Islet of Langerhans (tissue), 1 donor: ENCODE measurements at regions not wholly inside any gene's neighbourhood (a gene's known extent, or its start where the extent isn't known, plus 50 kb on each side); places are given as distances from the start of the nearest gene placed in this dataset.
"Not testable (repeated sequence)": the region's sequence is repeated elsewhere in the genome, so short reads cannot be mapped to it uniquely, and the experiment has no call there.

ENCODE experiments used
- FAIRE-seq: peaks from one replicate; lab custom pipeline; 2011; peaks lifted over from hg19 to GRCh38; lab: Jason Lieb, UNC

DNA sequence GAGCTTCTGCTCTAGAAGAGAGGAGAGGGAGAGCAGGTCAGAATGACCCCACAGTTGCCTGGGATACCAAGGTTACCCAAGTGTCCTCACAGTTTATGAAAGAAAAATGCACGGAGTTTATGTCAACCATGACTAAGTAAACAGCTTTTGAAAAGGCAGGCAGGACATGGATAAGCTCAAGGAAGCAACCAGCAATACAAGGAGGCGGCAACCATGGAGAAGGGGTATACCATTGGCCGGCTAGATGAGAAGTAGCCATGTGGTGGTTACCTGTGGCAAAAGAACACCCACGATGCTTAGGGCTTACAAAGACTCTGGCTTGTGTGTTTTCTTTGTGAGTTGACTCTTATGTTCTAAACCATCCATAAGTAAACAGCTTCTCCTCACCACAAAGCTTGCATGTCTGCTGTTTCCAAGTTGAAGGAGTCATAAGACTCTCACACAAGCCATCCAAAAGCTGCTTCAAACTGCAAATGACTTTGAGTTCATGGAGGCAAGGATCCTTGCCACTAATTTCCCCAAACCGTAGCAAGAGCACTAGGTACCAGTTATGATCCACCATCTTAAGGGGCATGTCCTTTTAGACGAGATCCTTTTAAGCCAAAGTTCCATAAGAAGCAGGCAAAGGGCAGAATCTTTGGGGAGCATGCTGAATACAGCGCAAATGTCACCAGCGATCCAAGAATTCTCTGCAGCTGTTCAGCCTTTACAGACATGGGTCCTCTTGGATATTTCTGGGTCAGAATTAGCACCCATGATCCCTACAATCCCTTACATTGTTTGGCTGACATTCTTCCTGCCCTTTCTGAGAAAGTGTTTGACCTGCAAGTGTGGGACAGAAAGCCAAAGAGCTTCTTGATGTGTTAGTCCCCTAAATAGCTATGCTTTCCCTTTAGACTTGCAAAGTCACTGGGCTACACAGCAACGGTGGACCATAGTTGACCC, 74.8 kb upstream of the IPO5 start:
- FAIRE-seq, result no peak

DNA sequence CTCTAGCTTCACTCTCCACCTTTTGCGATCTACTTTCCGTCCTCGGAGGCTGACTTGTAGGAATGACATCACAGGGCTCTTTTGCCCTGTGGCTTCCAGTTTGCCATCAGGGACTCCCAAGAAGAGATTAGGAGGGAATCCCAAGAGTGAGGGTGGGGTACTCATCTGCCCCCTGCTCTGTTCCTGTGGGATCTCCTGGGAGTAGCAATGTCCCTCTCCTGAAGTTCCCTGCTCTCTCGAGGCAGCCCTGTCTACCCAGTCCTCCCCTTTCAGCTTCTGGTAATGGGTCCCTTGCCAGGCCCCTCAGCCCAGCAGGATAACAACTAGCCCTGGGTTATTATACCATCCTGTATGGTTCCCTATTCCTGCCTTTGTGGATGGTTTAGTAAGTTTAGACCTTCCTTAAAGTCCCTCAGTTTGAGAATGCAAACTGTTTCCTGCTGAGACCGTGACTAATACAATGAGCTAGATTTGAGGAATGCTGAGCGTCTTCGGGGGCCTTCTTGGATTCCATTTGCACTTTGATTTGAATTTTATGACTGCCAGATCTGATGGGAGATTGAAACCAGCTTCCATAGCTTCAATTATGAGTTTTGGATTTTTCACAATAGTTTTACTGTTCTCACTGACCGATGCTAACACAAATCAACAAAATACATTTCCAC, 73.7 kb upstream of the IPO5 start:
- no peak for FAIRE-seq

DNA sequence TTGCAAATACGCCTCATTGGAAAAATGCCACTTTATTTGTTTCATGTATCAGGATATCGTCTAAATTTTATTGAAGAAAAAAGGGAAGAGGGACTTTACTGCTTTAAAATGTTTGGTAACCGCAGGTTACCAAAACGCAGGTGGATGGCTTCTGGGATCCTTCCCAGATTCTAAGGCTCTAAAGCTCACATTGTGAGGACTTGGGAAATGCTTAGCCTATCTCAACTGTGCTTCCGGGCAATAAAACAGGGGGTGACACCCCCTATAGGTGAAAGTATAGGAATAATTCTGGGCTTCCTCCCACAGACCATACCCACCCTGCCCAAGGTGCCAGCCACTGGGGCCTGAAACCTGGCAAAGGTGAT, 73.2 kb upstream of the IPO5 start:
- no peak for FAIRE-seq

DNA sequence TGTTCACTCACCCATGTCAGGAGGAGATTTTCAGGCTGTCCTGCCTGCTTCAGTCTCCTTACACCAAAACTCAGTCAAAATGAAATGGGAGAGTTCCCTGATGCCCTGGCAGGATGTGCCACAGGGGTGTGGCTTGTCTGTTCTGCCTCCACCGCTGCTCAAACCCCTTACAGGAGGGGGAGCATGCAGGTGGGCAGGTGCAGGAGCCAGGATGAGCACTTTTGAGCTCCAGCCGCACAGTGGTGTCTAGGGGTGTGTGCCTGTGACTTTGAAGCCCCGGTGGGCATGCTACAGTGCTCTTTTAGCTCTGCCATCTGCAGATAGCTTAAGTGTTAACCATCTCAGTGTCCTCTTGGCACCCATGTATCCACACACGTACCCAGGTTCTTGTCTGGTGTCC, 71.9 kb upstream of the IPO5 start:
- FAIRE-seq, result no peak

DNA sequence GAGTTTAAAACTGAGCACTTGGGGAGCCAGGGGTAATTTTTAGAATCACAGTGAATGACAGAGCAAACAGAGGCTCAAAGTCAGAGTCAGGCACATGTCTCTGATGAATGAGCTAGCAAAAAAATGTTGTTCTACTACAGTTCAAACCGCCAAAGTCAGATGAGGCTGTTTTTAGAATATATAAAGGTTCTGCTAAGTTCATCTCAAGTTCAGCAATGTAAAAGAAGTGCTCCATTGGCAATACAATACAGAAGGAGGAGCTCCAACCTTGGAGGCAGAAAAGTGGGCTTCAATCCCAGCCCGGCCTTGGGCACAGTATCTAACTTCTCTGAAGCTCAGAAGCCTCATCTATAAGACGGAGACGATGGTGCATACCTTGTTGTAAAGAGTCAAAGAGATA, 70.1 kb upstream of the IPO5 start:
- no peak for FAIRE-seq

DNA sequence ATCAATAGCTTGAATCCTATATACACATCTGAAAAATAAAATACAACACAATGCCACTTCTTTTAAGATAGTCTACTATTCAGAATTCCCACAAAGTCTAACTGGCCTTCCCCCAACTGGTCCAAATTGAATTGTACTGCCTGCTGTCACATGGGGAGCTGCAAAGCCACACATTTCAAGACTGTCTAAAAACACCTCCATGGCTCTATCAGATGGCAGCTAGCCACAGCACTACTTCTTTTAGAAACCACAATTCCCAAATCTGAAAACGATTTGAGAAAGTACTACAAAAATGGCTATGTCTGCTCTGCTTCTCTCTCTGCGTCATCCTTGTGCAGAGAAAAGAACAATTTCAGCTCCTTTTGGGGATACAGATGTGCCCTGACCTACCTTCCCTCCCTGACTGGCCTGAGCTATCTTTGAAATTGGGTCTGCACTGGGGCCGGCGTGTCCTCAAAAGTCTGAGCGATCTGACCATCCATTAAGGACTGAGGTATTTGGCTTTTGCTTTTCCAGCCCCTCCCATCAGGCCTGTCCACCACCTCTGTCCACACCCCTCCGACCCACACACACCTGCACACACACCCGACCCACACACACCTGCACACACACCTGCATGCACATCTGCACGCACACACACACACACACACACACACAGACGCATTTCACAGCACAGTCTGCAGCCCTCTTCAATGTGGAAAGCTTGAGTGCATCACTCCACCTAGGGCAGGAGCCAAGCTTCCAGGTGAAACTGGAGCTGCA, 68.6 kb upstream of the IPO5 start:
- FAIRE-seq, result no peak

DNA sequence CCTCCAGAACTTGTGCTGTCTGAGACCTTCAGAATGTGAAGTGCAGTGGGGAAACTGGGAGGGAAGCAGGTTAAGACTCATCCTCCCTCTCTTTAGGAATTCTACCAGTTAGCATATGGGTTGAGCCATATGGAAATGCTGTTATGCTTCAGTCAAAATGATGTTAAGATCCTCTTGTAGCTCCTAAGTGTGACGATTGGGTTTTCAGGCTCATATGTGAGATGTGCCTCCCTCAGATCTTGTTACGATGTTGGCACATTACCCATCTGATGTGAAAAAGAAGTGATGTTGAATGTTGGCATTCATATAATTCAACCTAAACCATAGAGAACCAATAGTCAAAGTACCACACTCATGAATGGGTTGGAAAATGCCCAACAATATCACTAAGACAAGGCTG, 67.8 kb upstream of the IPO5 start:
- no peak for FAIRE-seq

DNA sequence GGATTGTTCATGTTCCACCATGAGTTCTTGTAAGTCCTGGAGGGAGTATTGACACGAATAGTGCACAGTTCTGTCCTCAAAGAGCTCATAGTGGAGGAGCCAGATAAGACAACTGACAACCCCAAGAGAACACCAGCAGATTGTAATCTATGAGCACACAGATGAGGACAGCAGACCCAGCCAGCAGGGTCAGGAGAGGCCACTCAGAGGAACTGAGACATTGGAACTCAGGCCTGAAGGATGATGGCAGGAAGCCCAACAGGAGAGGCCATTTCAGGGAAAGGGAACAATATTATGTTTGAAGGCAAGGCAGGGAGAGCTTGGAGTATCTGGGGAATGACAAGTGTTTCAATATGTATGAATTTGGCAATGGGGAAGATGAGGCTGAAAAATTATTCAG, 63.7 kb upstream of the IPO5 start:
- no peak for FAIRE-seq

DNA sequence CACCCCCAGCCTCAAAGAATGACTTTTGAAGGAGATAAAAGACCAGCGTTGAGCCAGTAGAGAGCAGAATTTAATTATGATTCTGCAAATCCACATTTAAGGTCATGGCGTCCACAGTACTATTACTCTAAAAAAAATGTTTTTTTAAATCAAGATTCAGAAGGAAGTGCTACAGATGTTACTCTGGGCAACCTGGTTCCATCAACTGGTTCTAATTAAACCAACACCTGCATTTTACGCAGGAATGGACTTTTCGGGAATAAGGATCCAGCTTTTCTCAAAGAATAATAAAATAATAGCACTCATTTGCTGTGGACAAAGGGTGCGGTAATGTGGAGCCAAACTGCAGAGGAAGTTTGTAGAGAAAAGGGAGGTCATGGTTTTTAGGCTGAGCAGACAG, 62.9 kb upstream of the IPO5 start:
- FAIRE-seq, result no peak

DNA sequence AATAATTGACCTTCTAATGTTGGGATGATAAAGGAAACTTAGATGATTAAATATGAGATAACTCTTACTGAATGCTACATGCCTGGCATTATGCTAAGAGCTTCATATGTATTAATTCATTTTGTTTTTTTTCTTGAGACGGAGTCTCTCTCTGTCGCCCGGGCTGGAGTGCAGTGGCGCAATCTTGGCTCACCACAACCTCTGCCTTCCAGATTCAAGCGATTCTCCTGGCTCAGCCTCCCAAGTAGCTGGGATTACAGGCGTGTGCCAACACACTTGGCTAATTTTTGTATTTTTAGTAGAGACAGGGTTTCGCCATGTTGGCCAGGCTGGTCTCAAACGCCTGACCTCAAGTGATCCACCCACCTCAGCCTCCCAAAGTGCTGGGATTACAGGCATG, 61.5 kb upstream of the IPO5 start:
- not testable (repeated sequence) for FAIRE-seq

DNA sequence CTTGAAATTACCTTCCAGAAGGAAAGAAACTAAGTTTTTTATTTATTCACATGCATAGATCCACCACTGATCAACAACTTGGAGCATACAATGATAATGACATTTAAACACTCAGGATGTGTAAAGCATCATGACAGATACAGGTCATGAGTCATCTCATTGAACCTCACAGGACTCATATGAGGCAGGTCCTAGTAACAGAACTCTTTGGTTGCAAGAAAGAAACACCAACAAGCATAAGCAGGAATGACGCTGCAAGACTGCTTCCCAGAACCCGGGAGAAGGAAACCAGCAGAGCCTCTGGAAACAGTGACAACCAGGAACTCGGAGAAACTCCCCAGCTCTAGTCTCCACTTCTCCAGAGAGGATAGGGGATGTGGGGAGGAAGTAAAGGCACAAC, 60.8 kb upstream of the IPO5 start:
- no peak for FAIRE-seq

DNA sequence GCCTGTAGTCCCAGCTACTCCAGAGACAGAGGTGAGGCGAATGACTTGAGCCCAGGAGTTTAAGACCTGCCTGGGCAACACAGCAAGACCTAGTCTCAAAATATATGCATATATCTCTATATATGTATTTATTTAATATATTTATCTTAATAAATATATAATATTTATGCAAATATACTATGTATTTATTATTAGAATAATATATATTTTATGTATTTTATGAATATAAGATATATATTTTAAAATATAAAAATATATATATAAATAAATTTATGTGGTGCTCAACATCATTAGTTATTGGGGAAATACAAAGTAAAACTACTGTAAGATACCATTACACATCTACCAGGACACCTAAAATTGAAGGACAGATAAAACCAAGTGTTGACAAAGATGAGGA, 58.1 kb upstream of the IPO5 start:
- no peak for FAIRE-seq

DNA sequence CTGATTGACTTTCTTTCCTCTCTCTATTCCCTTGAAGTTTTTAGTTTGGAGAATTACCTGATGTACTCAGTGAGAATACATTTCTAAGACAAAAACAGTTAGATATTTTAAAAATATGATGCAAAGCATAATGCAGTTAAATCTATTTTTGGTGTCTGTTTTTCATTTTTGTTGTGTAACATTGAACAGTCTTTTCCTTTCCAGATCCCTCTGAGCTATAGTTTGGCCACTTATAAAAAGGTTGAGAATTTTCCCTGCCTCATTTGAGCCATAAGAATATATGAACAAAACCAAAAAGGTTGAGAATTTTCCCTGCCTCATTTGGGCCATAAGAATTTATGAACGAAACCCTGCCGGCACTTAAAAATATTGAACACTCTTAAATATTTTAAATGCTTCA, 57.0 kb upstream of the IPO5 start:
- FAIRE-seq, result no peak

DNA sequence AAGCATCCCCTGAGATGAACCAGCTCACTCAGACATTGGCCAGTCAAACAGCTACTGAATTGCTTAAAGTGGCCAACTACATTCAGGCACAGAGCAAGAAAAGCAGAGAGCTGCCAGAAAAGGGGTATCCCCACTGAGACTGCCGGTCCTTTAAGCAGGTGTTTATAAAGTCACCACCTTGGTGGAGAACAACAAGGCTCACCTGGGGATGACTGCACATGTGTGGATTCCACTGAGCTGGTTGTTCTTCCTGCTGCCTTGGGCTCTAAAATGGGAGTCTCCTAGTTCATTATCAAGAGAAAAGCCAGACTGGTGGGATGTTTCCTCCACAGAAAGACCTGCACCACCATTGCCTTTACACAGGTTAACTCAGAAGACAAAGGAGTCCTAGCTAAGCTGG, 51.8 kb upstream of the IPO5 start:
- no peak for FAIRE-seq
